GM03348 (cell line): ENCODE measurements at regions not wholly inside any gene's neighbourhood (a gene's known extent, or its start where the extent isn't known, plus 50 kb on each side); places are given as distances from the start of the nearest gene placed in this dataset.

ENCODE experiments used
- DNase-seq: peaks from one replicate; pipeline ENCODE4 v3.0.0; 2012; ENCODE audit warnings: low spot score

GRCh38 chr2:217407362-217407761, 547.5 kb upstream of the TNP1 start:
- DNase-seq, result no peak

DNA sequence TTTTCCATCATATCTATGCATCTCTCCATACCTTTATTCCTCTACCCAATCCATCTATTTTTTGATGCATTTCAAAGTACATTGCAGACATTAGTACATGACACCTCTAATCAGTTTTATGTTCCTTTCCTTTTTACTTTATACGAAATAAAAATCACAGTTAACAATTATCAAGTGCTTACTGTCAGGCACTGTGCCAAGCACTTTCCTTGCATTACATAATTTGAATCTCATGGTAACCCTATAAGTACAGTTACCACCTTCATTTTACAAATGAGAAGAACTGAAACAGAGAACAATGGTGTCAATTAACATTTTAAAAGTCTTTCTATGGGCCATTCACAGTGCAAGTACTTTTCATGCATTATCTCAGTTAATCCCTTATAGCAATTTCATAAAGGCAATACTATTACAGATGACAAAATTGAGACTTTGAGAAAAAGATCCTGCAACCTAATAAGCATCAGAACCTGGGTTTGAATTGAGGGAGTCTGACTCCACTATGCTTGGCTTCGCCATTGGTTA, 544.4 kb upstream of the TNP1 start:
- no peak for DNase-seq

- no peak for DNase-seq
Observed at GRCh38 chr2:217402761-217403383, 543.0 kb upstream of the TNP1 start.

GRCh38 chr2:217402144-217402543, 542.3 kb upstream of the TNP1 start:
- no peak for DNase-seq

DNA sequence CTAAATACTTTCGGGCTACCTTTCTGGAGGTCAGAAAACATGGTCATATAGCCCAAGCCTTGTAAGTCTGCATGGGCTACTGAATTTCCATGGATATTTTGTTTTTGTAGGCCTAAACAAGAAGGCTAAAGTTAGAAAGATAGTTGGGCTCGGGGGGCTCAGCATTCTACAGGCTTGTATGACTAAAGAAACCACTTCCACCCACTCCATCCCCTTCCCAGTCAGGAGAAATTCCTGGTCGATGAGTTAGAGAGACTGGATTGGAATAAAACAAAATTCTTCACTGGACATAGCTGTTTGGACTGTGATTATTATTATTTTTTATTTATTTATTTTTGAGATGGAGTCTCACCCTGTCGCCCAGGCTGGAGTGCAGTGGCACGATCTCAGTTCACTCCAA, 539.4 kb upstream of the TNP1 start:
- peak; percentile 58 for DNase-seq

- no peak for DNase-seq
Observed at GRCh38 chr2:217398860-217399259, 539.0 kb upstream of the TNP1 start.

DNA sequence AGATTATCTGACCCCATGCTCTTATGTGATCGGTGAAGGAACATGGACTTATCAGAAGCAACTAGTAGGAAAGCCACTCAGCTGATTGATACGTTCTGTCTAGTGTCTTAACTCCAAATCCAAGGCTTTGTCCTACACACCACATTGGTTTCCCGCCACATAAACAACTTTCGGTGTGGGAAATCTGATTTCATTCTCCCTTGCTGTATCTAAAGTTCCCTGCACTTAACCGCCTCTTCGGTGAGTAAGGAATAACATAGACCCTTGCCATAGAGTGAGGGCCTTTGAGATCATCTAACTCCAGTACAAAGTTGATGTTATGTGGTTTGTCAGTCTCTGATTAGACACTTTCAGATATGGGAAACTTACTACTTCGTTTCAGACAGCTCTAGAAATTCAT, 538.2 kb upstream of the TNP1 start:
- DNase-seq, result no peak

- DNase-seq, result no peak
Observed at GRCh38 chr2:217396586-217396985, 536.7 kb upstream of the TNP1 start.

- DNase-seq, result no peak
Observed at GRCh38 chr2:217396165-217396564, 536.3 kb upstream of the TNP1 start.

DNA sequence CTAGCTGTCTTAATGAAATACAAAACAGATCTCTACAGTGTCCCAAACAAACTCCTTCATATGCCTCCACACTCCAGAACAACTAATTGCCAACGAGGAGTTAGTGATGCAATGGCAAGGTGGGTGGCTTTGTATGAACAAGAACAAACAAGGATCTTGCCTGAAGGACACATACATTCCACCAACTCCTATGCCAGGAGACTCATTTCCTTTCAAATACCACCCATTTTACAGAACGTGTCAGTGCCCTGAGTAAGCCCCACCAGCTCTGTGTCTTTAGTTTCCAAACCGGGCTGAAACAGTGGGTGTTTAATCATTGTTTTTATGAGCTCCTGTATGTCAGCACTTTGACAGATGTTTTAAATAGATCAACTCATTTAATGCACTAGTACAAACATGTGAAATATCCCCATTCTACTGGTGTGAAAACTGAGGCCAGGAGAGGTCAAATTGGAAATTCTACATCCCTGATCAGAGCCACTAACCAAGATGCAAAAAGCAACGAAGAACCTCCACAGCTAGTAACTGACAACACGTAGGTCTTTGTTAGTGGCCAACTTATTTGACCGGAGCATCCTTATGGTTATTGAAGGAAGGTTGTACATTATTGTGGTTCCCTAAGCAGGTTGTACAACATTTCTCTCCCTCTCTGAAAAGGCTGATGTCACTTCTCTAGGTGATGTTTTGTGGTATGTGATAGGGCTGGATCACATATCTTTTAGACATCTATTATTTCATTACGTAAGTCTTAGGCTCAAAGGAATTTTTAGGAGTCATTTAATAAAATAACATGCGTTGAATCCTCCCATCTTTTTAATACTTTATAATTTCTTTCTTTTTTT, 534.9 kb upstream of the TNP1 start:
- peak; percentile 37 for DNase-seq

GRCh38 chr2:217393585-217394032, 533.7 kb upstream of the TNP1 start:
- DNase-seq, result peak; percentile 91

DNA sequence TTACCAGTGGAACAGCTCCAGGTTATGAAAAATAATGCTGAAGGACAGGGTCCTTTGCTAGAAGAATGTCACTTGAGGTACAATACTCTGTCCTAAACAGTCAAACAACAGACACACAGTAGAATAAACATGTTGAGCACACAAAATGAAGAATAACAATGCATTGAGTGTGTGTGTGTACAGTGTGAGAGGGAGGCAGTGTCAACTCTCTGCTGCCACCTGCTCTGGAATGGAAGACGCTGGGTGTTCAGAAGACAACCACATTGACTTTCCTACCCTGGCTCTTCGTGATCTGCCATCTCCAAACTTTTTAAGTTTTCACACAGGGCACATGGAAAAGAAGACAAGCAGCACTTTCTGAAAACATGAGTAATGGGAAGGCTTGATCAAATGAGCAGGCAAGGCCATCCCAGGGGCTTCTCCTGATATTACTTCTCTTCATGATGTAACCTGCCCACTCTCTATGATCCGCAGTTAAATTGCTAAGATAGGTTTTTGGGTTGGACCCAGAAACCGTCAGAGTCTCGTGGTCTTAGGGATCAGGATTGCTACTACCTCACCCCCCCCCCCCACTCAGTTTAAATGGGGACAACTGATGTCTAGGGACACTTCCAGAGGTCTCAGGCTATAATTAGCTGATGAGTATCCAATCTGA, 533.2 kb upstream of the TNP1 start:
- no peak for DNase-seq

GRCh38 chr2:217387776-217388387, 528.0 kb upstream of the TNP1 start:
- DNase-seq, result no peak

- DNase-seq, result no peak
Observed at GRCh38 chr2:217386041-217386440, 526.2 kb upstream of the TNP1 start.

GRCh38 chr2:217383620-217384019, 523.8 kb upstream of the TNP1 start:
- no peak for DNase-seq

DNA sequence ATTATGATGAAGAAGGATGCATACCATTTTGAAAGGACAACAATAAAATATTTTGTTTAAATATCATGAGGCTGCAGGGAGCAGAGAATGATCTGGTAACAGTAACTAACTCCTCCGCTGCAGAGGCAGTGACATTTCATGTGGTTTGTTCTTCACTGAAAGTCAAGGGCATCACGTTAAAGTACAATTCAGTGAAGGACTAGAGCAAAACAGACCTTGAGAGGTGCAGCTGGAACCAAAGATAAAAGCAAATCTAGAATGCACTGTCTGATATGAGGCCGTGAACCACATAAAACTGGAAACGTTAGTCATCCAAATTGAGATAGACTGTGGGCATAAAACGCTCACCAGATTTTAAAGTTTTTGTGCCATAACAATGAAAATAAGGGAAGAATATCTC, 522.9 kb upstream of the TNP1 start:
- no peak for DNase-seq

DNA sequence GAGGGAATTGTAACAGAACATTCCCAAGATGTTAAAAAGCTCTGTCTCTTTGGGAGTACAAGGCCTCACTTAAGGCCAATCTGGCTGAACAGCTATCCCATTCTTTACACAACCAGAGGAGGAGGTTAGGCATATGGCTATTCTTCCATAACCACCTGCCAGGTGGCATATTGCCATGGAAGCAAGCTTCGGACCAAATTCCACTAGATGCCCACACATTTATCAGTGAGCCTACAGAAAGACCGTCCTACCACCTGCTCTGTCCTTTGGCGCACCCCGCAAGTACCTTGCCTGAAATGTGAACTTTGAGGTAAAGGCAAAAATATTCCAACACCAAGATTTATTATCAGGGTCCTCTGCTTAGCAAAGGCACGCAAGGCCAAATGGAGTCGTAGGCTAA, 519.9 kb upstream of the TNP1 start:
- DNase-seq, result no peak

DNA sequence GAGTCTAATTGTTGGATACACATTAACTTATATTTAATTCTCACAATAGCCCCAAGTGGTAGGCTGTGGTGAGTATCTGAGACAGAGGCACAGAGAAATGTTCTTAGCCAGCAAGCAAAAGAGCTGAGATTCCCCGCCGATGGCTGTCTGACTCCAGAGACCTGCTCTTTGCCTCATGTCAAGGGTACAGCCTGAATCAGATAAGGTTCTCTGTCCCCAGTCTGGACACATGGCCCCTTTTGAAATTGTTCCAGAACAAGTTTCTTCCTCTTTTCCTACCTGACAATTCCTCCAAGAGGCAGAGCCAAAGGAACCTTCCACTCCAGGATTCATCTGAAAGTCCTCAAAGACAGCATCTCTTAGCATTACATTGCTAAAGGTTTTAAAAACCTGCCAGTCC, 512.9 kb upstream of the TNP1 start:
- DNase-seq, result no peak

DNA sequence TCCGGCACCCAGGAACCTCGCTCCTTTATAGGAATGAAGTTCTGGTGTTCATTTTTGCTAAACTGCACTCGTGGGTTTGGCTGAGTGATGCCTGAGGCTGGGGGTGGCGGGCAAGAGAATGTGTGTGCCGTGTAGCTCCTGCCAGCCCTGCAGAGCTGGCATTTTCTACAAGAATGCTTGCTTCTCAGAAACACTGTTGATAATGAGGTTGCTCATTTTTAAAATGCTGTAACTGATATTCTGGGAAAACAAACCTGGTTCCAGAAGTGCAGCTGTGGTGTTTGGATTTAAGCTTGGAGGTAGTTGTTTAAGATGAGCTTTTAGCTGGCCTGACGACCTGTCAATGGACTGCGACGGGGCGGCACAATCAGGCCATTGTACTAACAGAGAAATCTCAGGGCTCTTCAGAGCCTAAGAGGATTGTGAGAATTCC, 511.9 kb upstream of the TNP1 start:
- no peak for DNase-seq

- DNase-seq, result peak; percentile 44
Observed at GRCh38 chr2:217370391-217370790, 510.5 kb upstream of the TNP1 start.

DNA sequence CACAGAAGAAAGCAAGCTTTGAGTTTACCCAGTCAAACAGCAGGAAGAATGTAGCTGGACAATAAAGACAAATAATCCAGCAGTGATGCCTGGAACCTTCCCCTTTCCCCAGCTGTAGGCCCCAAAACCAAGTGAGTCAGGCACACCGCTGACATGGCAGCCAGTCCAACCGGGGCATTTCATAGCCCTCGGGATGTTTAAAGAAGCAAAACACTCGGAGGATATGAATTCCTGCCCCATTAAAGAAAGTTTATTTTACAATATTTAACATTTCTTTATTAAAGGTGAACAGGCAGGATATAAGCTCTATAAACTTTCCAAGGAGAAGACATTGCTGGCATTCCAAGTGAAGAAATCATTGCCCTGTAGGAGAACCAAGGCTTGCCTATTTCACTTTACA, 507.6 kb upstream of the TNP1 start:
- no peak for DNase-seq

GRCh38 chr2:217366966-217367365, 507.1 kb upstream of the TNP1 start:
- no peak for DNase-seq
